ENCODE measurements at regions not wholly inside any gene's neighbourhood (a gene's known extent, or its start where the extent isn't known, plus 50 kb on each side); places are given as distances from the start of the nearest gene placed in this dataset.
"Not testable (repeated sequence)": the region's sequence is repeated elsewhere in the genome, so short reads cannot be mapped to it uniquely, and the experiment has no call there.

GRCh38 chr4:38330321-38330720 is 333.7 kb upstream of the KLF3 start:
- Mint-ChIP-seq H3K36me3 (peaks cover 9% of the 10 kb centered on the region), H3K27me3 (no peaks in the 10 kb centered on the region), H3K4me1 (peaks cover 86% of the 10 kb centered on the region), H3K4me3 (no peak overlapping the region), H3K27ac (peak overlapping the region; percentile 95), H3K9me3 (peaks cover 11% of the 10 kb centered on the region)
- CTCF ChIA-PET = interaction anchor here (1.0 to 2.2 kb wide), 3 partner anchors 10 to 51 kb away, joined by 4 to 8 read pairs (median 4); no protein-coding TSS in a partner anchor
- DNase-seq = no peak

- H3K27me3 Mint-ChIP-seq = no peaks in the 10 kb centered on the region
- no peak for DNase-seq
- H3K4me1 Mint-ChIP-seq = peaks cover 89% of the 10 kb centered on the region
- peaks cover 13% of the 10 kb centered on the region for H3K9me3 Mint-ChIP-seq
- H3K27ac Mint-ChIP-seq = no peak overlapping the region
- H3K4me3 Mint-ChIP-seq = no peak overlapping the region
- peaks cover 10% of the 10 kb centered on the region for H3K36me3 Mint-ChIP-seq
- CTCF ChIA-PET = interaction anchor here (1.0 to 2.2 kb wide), 3 partner anchors 11 to 51 kb away, joined by 4 to 8 read pairs (median 4); no protein-coding TSS in a partner anchor
These were observed 333.1 kb upstream of the KLF3 start for GRCh38 chr4:38330936-38331335.

- Mint-ChIP-seq H3K4me3 (no peak overlapping the region), H3K9me3 (peaks cover 15% of the 10 kb centered on the region), H3K4me1 (peaks cover 77% of the 10 kb centered on the region), H3K27me3 (no peaks in the 10 kb centered on the region), H3K27ac (no peak overlapping the region), H3K36me3 (peaks cover 14% of the 10 kb centered on the region)
- CTCF ChIA-PET = no interaction called here
- DNase-seq = no peak
These were observed 331.3 kb upstream of the KLF3 start for GRCh38 chr4:38332699-38333098.

- Mint-ChIP-seq H3K9me3 (peaks cover 21% of the 10 kb centered on the region), H3K27ac (no peak overlapping the region), H3K4me3 (no peak overlapping the region), H3K27me3 (no peaks in the 10 kb centered on the region), H3K4me1 (peaks cover 72% of the 10 kb centered on the region), H3K36me3 (peaks cover 19% of the 10 kb centered on the region)
- no peak for DNase-seq
- CTCF ChIA-PET = no interaction called here
These were observed 330.8 kb upstream of the KLF3 start for GRCh38 chr4:38333219-38333618.

- CTCF ChIA-PET = no interaction called here
- DNase-seq = no peak
- Mint-ChIP-seq H3K4me3 (no peak overlapping the region), H3K27ac (peak overlapping the region; percentile 75), H3K27me3 (no peaks in the 10 kb centered on the region), H3K9me3 (peaks cover 33% of the 10 kb centered on the region), H3K36me3 (peaks cover 31% of the 10 kb centered on the region), H3K4me1 (peaks cover 56% of the 10 kb centered on the region)
These were observed 329.2 kb upstream of the KLF3 start for GRCh38 chr4:38334791-38335190.

- H3K4me3 Mint-ChIP-seq, DNase-seq, H3K27ac Mint-ChIP-seq, H3K27me3 Mint-ChIP-seq, CTCF ChIA-PET: not testable (repeated sequence)
- Mint-ChIP-seq H3K9me3 (peaks cover 33% of the 10 kb centered on the region), H3K36me3 (peaks cover 31% of the 10 kb centered on the region), H3K4me1 (peaks cover 26% of the 10 kb centered on the region)
These were observed 325.1 kb upstream of the KLF3 start for GRCh38 chr4:38338939-38339338.

- no peak overlapping the region for H3K4me3 Mint-ChIP-seq
- no peak overlapping the region for H3K27ac Mint-ChIP-seq
- CTCF ChIA-PET = no interaction called here
- H3K9me3 Mint-ChIP-seq = peaks cover 28% of the 10 kb centered on the region
- H3K4me1 Mint-ChIP-seq = no peaks in the 10 kb centered on the region
- peaks cover 4% of the 10 kb centered on the region for H3K27me3 Mint-ChIP-seq
- DNase-seq = no peak
- H3K36me3 Mint-ChIP-seq = peaks cover 21% of the 10 kb centered on the region
These were observed 320.4 kb upstream of the KLF3 start for GRCh38 chr4:38343608-38344007.

GRCh38 chr4:38344929-38345328 is 319.1 kb upstream of the KLF3 start:
- DNase-seq = no peak
- no peak overlapping the region for H3K27ac Mint-ChIP-seq
- H3K36me3 Mint-ChIP-seq = peaks cover 14% of the 10 kb centered on the region
- H3K4me3 Mint-ChIP-seq = no peak overlapping the region
- H3K4me1 Mint-ChIP-seq = no peaks in the 10 kb centered on the region
- peaks cover 21% of the 10 kb centered on the region for H3K9me3 Mint-ChIP-seq
- CTCF ChIA-PET = no interaction called here
- peaks cover 5% of the 10 kb centered on the region for H3K27me3 Mint-ChIP-seq

- no peak overlapping the region for H3K4me3 Mint-ChIP-seq
These were observed 316.7 kb upstream of the KLF3 start for GRCh38 chr4:38347251-38347650.

GRCh38 chr4:38354421-38354820 is 309.6 kb upstream of the KLF3 start:
- Mint-ChIP-seq H3K9me3 (peaks cover 23% of the 10 kb centered on the region), H3K27me3 (peaks cover 8% of the 10 kb centered on the region), H3K4me3 (no peak overlapping the region), H3K4me1 (peaks cover 9% of the 10 kb centered on the region), H3K36me3 (peaks cover 6% of the 10 kb centered on the region), H3K27ac (no peak overlapping the region)
- CTCF ChIA-PET = interaction anchor here (0.9 kb wide), 1 partner anchor 15 kb away, joined by 3 read pairs; no protein-coding TSS in a partner anchor
- no peak for DNase-seq

More at GRCh38 chr4:38347251-38347650, 316.7 kb upstream of the KLF3 start:
- no peaks in the 10 kb centered on the region for H3K4me1 Mint-ChIP-seq
- H3K27me3 Mint-ChIP-seq = peaks cover 12% of the 10 kb centered on the region
- H3K36me3 Mint-ChIP-seq = peaks cover 18% of the 10 kb centered on the region
- no peak for DNase-seq
- no peak overlapping the region for H3K27ac Mint-ChIP-seq
- CTCF ChIA-PET = no interaction called here
- peaks cover 29% of the 10 kb centered on the region for H3K9me3 Mint-ChIP-seq

- H3K27ac Mint-ChIP-seq = no peak overlapping the region
- H3K36me3 Mint-ChIP-seq = peaks cover 6% of the 10 kb centered on the region
- CTCF ChIA-PET = interaction anchor here (0.9 kb wide), 1 partner anchor 15 kb away, joined by 3 read pairs; no protein-coding TSS in a partner anchor
- peaks cover 23% of the 10 kb centered on the region for H3K9me3 Mint-ChIP-seq
- H3K4me3 Mint-ChIP-seq = no peak overlapping the region
- DNase-seq = no peak
- peaks cover 7% of the 10 kb centered on the region for H3K27me3 Mint-ChIP-seq
- peaks cover 10% of the 10 kb centered on the region for H3K4me1 Mint-ChIP-seq
These were observed 309.1 kb upstream of the KLF3 start for GRCh38 chr4:38354872-38355271.

GRCh38 chr4:38356686-38357085 is 307.3 kb upstream of the KLF3 start:
- Mint-ChIP-seq H3K27ac (no peak overlapping the region), H3K27me3 (no peaks in the 10 kb centered on the region), H3K4me1 (peaks cover 10% of the 10 kb centered on the region), H3K4me3 (no peak overlapping the region), H3K9me3 (peaks cover 14% of the 10 kb centered on the region), H3K36me3 (peaks cover 2% of the 10 kb centered on the region)
- CTCF ChIA-PET = no interaction called here
- no peak for DNase-seq

GRCh38 chr4:38357546-38357945 is 306.5 kb upstream of the KLF3 start:
- CTCF ChIA-PET = interaction anchor here (1.2 kb wide), 1 partner anchor 176 kb away, joined by 3 read pairs; no protein-coding TSS in a partner anchor
- no peaks in the 10 kb centered on the region for H3K36me3 Mint-ChIP-seq
- no peak overlapping the region for H3K27ac Mint-ChIP-seq
- H3K4me1 Mint-ChIP-seq = peaks cover 10% of the 10 kb centered on the region
- H3K27me3 Mint-ChIP-seq = no peaks in the 10 kb centered on the region
- DNase-seq = no peak
- H3K9me3 Mint-ChIP-seq = peaks cover 14% of the 10 kb centered on the region
- H3K4me3 Mint-ChIP-seq = no peak overlapping the region

- CTCF ChIA-PET = no interaction called here
These were observed 304.9 kb upstream of the KLF3 start for GRCh38 chr4:38359113-38359512.

GRCh38 chr4:38360201-38360600 is 303.8 kb upstream of the KLF3 start:
- H3K9me3 Mint-ChIP-seq = no peaks in the 10 kb centered on the region
- no peaks in the 10 kb centered on the region for H3K27me3 Mint-ChIP-seq
- no peaks in the 10 kb centered on the region for H3K36me3 Mint-ChIP-seq
- no peak for DNase-seq
- no peak overlapping the region for H3K27ac Mint-ChIP-seq
- CTCF ChIA-PET = no interaction called here
- H3K4me1 Mint-ChIP-seq = peaks cover 10% of the 10 kb centered on the region
- H3K4me3 Mint-ChIP-seq = no peak overlapping the region

More at GRCh38 chr4:38359113-38359512, 304.9 kb upstream of the KLF3 start:
- Mint-ChIP-seq H3K9me3 (peaks cover 10% of the 10 kb centered on the region), H3K27ac (no peak overlapping the region), H3K4me3 (no peak overlapping the region), H3K27me3 (no peaks in the 10 kb centered on the region), H3K4me1 (peaks cover 10% of the 10 kb centered on the region), H3K36me3 (no peaks in the 10 kb centered on the region)
- DNase-seq = no peak

All from activated naive CD4-positive, alpha-beta T cell treated with anti-CD3 and anti-CD28 coated beads, Interleukin-2, amount 10 ng/mL, durations not matched to agents 7 days and 5 days (primary cell).